ENCODE measurements at regions not wholly inside any gene's neighbourhood (a gene's known extent, or its start where the extent isn't known, plus 50 kb on each side); places are given as distances from the start of the nearest gene placed in this dataset.
A peak's percentile ranks its signal among the peaks of the same experiment; 100 is the strongest.

DNA sequence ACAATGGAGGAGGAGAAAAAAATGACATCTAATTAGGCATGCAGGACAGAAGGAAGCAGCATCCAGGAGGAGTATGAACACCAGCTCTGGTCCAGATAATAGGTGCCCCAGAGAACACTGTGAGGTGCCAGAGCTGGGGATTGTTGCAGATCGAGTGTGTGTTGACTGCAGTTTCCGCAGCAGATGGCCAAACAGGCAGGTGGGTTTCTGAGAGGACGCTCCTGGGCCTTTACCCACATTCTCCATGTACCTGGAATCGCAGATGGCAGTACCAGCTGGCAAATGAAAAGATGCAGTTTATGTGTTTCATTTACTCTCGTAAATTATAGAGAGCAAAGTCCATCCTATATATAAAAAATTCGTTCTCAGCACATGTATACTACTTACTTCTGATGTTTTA, 182.2 kb upstream of the ISL1 start:
- Histone ChIP-seq H3K36me3 (ENCODE audit: control insufficient read depth, insufficient read depth, low read length) (no peaks in the 10 kb centered on the region), H3K27ac (ENCODE audit: low read depth, low read length) (no peak overlapping the region), H3K27me3 (ENCODE audit: control insufficient read depth, insufficient read depth, low read length) (no peaks in the 10 kb centered on the region), H3K9me3 (ENCODE audit: control insufficient read depth, insufficient read depth, low read length) (no peaks in the 10 kb centered on the region), H3K4me1 (ENCODE audit: control insufficient read depth, insufficient read depth, low read length) (no peaks in the 10 kb centered on the region), H3K4me3 (ENCODE audit: low read depth, low read length) (no peak overlapping the region)
- WGBS (ENCODE audit: insufficient coverage): 83% methylated on average over 2 of the region's 6 CpGs
- DNase-seq (ENCODE audit: low read depth in 4 of 6, low spot score in 6 of 6): peak in 2 of 6 donors; percentile 16 to 35

- Histone ChIP-seq H3K36me3 (ENCODE audit: control insufficient read depth, insufficient read depth, low read length) (no peaks in the 10 kb centered on the region), H3K27ac (ENCODE audit: low read depth, low read length) (no peak overlapping the region), H3K27me3 (ENCODE audit: control insufficient read depth, insufficient read depth, low read length) (no peaks in the 10 kb centered on the region), H3K4me1 (ENCODE audit: control insufficient read depth, insufficient read depth, low read length) (no peaks in the 10 kb centered on the region), H3K9me3 (ENCODE audit: control insufficient read depth, insufficient read depth, low read length) (no peaks in the 10 kb centered on the region), H3K4me3 (ENCODE audit: low read depth, low read length) (no peak overlapping the region)
- WGBS (ENCODE audit: insufficient coverage): no CpG with 5 or more reads among the region's 1 CpG
- no peak for DNase-seq (ENCODE audit: low read depth in 4 of 6, low spot score in 6 of 6)
Measured at GRCh38 chr5:51201708-51202107, 181.5 kb upstream of the ISL1 start.

GRCh38 chr5:51202161-51202560, 181.1 kb upstream of the ISL1 start:
- Histone ChIP-seq H3K36me3 (ENCODE audit: control insufficient read depth, insufficient read depth, low read length) (no peaks in the 10 kb centered on the region), H3K27ac (ENCODE audit: low read depth, low read length) (no peak overlapping the region), H3K4me1 (ENCODE audit: control insufficient read depth, insufficient read depth, low read length) (no peaks in the 10 kb centered on the region), H3K27me3 (ENCODE audit: control insufficient read depth, insufficient read depth, low read length) (no peaks in the 10 kb centered on the region), H3K9me3 (ENCODE audit: control insufficient read depth, insufficient read depth, low read length) (no peaks in the 10 kb centered on the region), H3K4me3 (ENCODE audit: low read depth, low read length) (no peak overlapping the region)
- no peak for DNase-seq (ENCODE audit: low read depth in 4 of 6, low spot score in 6 of 6)
- no CpG with 5 or more reads among the region's 2 CpGs for WGBS (ENCODE audit: insufficient coverage)

- Histone ChIP-seq H3K4me1 (ENCODE audit: control insufficient read depth, insufficient read depth, low read length) (no peaks in the 10 kb centered on the region), H3K4me3 (ENCODE audit: low read depth, low read length) (no peak overlapping the region), H3K9me3 (ENCODE audit: control insufficient read depth, insufficient read depth, low read length) (no peaks in the 10 kb centered on the region), H3K27me3 (ENCODE audit: control insufficient read depth, insufficient read depth, low read length) (no peaks in the 10 kb centered on the region), H3K36me3 (ENCODE audit: control insufficient read depth, insufficient read depth, low read length) (no peaks in the 10 kb centered on the region), H3K27ac (ENCODE audit: low read depth, low read length) (no peak overlapping the region)
- no peak for DNase-seq (ENCODE audit: low read depth in 4 of 6, low spot score in 6 of 6)
- no CpG with 5 or more reads among the region's 1 CpG for WGBS (ENCODE audit: insufficient coverage)
Measured at GRCh38 chr5:51203598-51203997, 179.7 kb upstream of the ISL1 start.

- Histone ChIP-seq H3K4me1 (ENCODE audit: control insufficient read depth, insufficient read depth, low read length) (no peaks in the 10 kb centered on the region), H3K9me3 (ENCODE audit: control insufficient read depth, insufficient read depth, low read length) (no peaks in the 10 kb centered on the region)
- no CpG with 5 or more reads among the region's 3 CpGs for WGBS (ENCODE audit: insufficient coverage)
Measured at GRCh38 chr5:51208296-51208695, 175.0 kb upstream of the ISL1 start.

GRCh38 chr5:51214746-51215145, 168.5 kb upstream of the ISL1 start:
- no peak overlapping the region for H3K27ac ChIP-seq (ENCODE audit: low read depth, low read length)
- no peaks in the 10 kb centered on the region for H3K4me1 ChIP-seq (ENCODE audit: control insufficient read depth, insufficient read depth, low read length)
- WGBS (ENCODE audit: insufficient coverage): 75% methylated on average over 1 of the region's 1 CpG
- no peaks in the 10 kb centered on the region for H3K27me3 ChIP-seq (ENCODE audit: control insufficient read depth, insufficient read depth, low read length)
- no peak overlapping the region for H3K4me3 ChIP-seq (ENCODE audit: low read depth, low read length)
- H3K9me3 ChIP-seq (ENCODE audit: control insufficient read depth, insufficient read depth, low read length): no peaks in the 10 kb centered on the region
- H3K36me3 ChIP-seq (ENCODE audit: control insufficient read depth, insufficient read depth, low read length): no peaks in the 10 kb centered on the region
- peak in 1 of 6 donors; percentile 1 for DNase-seq (ENCODE audit: low read depth in 4 of 6, low spot score in 6 of 6)

More at GRCh38 chr5:51208296-51208695, 175.0 kb upstream of the ISL1 start:
- Histone ChIP-seq H3K36me3 (ENCODE audit: control insufficient read depth, insufficient read depth, low read length) (no peaks in the 10 kb centered on the region), H3K4me3 (ENCODE audit: low read depth, low read length) (no peak overlapping the region), H3K27me3 (ENCODE audit: control insufficient read depth, insufficient read depth, low read length) (no peaks in the 10 kb centered on the region), H3K27ac (ENCODE audit: low read depth, low read length) (no peak overlapping the region)
- no peak for DNase-seq (ENCODE audit: low read depth in 4 of 6, low spot score in 6 of 6)

- no peaks in the 10 kb centered on the region for H3K9me3 ChIP-seq (ENCODE audit: control insufficient read depth, insufficient read depth, low read length)
- H3K36me3 ChIP-seq (ENCODE audit: control insufficient read depth, insufficient read depth, low read length): no peaks in the 10 kb centered on the region
- no peaks in the 10 kb centered on the region for H3K4me1 ChIP-seq (ENCODE audit: control insufficient read depth, insufficient read depth, low read length)
- 31% methylated on average over 4 of the region's 4 CpGs for WGBS (ENCODE audit: insufficient coverage)
- no peaks in the 10 kb centered on the region for H3K27me3 ChIP-seq (ENCODE audit: control insufficient read depth, insufficient read depth, low read length)
- no peak overlapping the region for H3K27ac ChIP-seq (ENCODE audit: low read depth, low read length)
- H3K4me3 ChIP-seq (ENCODE audit: low read depth, low read length): no peak overlapping the region
- DNase-seq (ENCODE audit: low read depth in 4 of 6, low spot score in 6 of 6): peak in 4 of 6 donors; percentile 23 to 85 (median 43)
Measured at GRCh38 chr5:51225789-51226742, 157.2 kb upstream of the ISL1 start.

- H3K4me1 ChIP-seq (ENCODE audit: control insufficient read depth, insufficient read depth, low read length): no peaks in the 10 kb centered on the region
- H3K36me3 ChIP-seq (ENCODE audit: control insufficient read depth, insufficient read depth, low read length): no peaks in the 10 kb centered on the region
- H3K9me3 ChIP-seq (ENCODE audit: control insufficient read depth, insufficient read depth, low read length): peaks cover 2% of the 10 kb centered on the region
- H3K4me3 ChIP-seq (ENCODE audit: low read depth, low read length): no peak overlapping the region
- no peak for DNase-seq (ENCODE audit: low read depth in 4 of 6, low spot score in 6 of 6)
- no peak overlapping the region for H3K27ac ChIP-seq (ENCODE audit: low read depth, low read length)
- no CpG with 5 or more reads among the region's 5 CpGs for WGBS (ENCODE audit: insufficient coverage)
- H3K27me3 ChIP-seq (ENCODE audit: control insufficient read depth, insufficient read depth, low read length): no peaks in the 10 kb centered on the region
Measured at GRCh38 chr5:51227963-51228470, 155.2 kb upstream of the ISL1 start.

- H3K27me3 ChIP-seq (ENCODE audit: control insufficient read depth, insufficient read depth, low read length): no peaks in the 10 kb centered on the region
Measured at GRCh38 chr5:51230336-51230735, 152.9 kb upstream of the ISL1 start.

DNA sequence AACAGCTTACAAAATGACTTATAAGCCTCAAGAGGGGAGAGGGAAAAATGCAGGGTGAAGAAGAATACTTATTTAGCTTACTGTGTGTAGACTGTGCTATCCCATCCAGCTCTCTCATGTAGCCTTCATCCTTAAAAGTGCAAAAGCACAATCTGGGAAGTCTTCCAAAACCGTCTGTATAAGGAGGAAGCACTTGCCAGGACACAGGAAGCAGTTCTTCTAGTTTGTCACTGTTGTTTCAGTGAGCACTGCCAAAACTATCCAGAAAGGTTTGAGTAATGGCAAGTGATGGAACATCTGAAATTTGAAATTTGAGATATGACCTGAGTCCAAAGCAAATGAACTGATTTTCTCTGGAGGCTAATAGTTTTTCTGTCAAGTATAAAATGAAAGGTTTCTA, 140.8 kb upstream of the ISL1 start:
- Histone ChIP-seq H3K27me3 (ENCODE audit: control insufficient read depth, insufficient read depth, low read length) (no peaks in the 10 kb centered on the region), H3K4me1 (ENCODE audit: control insufficient read depth, insufficient read depth, low read length) (no peaks in the 10 kb centered on the region), H3K27ac (ENCODE audit: low read depth, low read length) (no peak overlapping the region), H3K36me3 (ENCODE audit: control insufficient read depth, insufficient read depth, low read length) (no peaks in the 10 kb centered on the region), H3K4me3 (ENCODE audit: low read depth, low read length) (no peak overlapping the region), H3K9me3 (ENCODE audit: control insufficient read depth, insufficient read depth, low read length) (no peaks in the 10 kb centered on the region)
- peak in 1 of 6 donors; percentile 9 for DNase-seq (ENCODE audit: low read depth in 4 of 6, low spot score in 6 of 6)
- 25% methylated on average over 1 of the region's 1 CpG for WGBS (ENCODE audit: insufficient coverage)

More at GRCh38 chr5:51230336-51230735, 152.9 kb upstream of the ISL1 start:
- Histone ChIP-seq H3K4me1 (ENCODE audit: control insufficient read depth, insufficient read depth, low read length) (no peaks in the 10 kb centered on the region), H3K27ac (ENCODE audit: low read depth, low read length) (no peak overlapping the region), H3K4me3 (ENCODE audit: low read depth, low read length) (no peak overlapping the region), H3K36me3 (ENCODE audit: control insufficient read depth, insufficient read depth, low read length) (no peaks in the 10 kb centered on the region), H3K9me3 (ENCODE audit: control insufficient read depth, insufficient read depth, low read length) (peaks cover 2% of the 10 kb centered on the region)
- DNase-seq (ENCODE audit: low read depth in 4 of 6, low spot score in 6 of 6): no peak
